Stimulated activated CD8-positive, alpha-beta memory T cell treated with anti-CD3 and anti-CD28 coated beads, Interleukin-4, amount 100 ng/mL, for 1 hour (primary cell): ENCODE measurements at regions not wholly inside any gene's neighbourhood (a gene's known extent, or its start where the extent isn't known, plus 50 kb on each side); places are given as distances from the start of the nearest gene placed in this dataset.

Experiments
- DNase-seq, 2 donors: peaks; one replicate each; pipeline ENCODE4 v3.0.0-alpha.2; 2020; ENCODE audit warnings: low read depth in 2 of 2, low spot score in 1 of 2

DNA sequence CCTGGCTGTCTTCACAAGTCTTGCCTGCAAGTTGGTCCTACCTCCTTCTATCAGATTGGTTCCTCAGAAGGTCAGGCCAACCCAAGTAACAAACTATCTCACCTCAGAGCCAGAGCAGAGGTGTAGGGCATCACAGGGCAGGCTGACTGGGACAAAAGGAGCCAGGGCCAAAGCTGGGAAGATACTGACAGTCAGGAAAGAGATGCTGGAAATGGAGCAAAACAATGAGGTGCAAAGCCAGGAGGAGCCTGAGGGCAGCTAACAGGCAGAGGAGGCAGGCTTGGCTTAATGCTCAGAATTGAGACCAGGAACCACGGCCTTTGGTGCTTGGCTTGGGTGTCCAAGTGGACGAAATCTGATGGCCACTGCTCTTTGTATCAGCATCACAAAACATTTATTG is 68.4 kb upstream of the PNMA1 start:
- DNase-seq, result no peak

- DNase-seq, result no peak
Measured at GRCh38 chr14:73780896-73781295, 66.7 kb upstream of the PNMA1 start.

DNA sequence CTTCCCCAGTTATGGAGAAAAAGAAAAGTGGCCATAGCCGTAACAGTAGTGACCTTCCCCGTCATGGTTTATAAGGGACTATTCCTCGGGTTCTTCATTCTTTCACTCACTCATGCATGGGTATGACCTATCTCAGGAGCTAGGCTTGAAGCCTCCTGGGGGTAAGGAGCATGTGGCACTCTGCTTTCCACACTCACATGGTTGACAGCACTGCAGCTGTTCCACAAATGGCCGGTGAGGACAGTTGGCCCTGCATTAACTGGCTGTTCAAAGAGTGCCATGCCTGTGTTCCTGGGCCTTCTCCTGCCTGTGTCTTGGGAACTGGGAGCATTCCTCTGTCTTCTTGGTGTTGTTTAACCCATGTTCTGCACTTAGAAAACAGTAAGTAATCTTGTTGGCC is 66.2 kb upstream of the PNMA1 start:
- DNase-seq, result no peak

GRCh38 chr14:73778736-73779135 is 64.6 kb upstream of the PNMA1 start:
- DNase-seq, result no peak

DNA sequence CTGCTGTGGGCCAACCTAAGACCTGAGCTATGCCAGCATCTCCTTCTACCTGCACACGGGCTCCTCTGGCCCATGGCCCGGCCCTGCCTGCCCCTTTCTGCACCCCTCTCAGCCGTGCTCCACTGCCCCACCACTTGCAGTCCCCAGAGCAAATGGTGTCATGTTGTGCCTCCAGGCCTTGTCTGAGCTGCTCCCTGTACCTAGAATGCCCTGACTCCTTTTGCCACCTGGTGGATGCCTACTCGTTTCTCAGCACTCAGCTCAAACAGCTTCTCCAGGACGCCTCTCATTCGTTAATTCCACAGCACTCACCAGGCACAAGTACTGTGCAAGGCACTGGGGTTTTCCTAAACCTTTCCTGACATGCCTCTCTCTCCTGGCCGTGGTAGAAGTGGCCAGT is 63.2 kb upstream of the PNMA1 start:
- DNase-seq, result no peak

GRCh38 chr14:73776194-73776537 is 62.0 kb upstream of the PNMA1 start:
- no peak for DNase-seq

DNA sequence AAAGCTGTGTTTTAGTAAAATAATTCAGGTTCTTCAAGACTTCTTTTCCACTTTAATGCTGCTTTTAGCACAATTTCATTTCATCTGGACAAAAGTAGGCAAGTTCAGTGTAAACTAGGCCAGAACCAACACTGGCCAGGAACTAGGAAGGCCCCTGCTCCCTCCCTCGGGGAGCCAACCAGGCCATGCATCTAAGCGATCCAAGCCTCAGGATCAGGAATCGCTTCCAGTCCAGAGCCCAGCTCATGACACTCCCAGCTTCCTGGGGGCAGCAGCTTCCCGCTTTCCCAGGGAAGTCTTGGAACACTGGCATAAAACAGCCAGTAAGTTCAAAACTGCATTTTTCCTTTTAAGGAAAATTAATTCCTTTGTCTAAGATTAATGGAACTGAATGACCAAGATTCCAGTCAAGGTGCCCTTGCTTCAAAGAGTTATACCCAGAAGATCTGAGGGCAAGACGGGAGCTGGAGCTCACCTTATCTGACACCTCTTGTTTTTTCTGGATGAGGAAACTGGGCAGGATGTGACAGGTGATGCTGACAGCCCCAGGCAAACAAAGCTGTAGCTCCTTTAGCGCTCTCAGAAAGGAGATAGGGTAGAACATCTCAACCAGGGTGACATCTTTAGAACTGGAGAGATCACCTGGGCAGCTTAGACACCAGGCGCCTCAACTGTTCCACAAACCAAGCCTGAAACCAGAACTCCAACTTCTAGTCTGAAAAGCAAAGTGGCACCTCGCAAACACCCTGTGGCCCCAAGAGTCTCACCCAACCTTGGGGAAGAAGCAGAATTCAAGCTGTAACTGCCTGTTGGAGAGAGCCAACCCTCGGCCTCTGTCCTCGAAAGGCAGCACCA is 61.4 kb upstream of the PNMA1 start:
- no peak for DNase-seq

- no peak for DNase-seq
Measured at GRCh38 chr14:73774671-73775070, 60.5 kb upstream of the PNMA1 start.

DNA sequence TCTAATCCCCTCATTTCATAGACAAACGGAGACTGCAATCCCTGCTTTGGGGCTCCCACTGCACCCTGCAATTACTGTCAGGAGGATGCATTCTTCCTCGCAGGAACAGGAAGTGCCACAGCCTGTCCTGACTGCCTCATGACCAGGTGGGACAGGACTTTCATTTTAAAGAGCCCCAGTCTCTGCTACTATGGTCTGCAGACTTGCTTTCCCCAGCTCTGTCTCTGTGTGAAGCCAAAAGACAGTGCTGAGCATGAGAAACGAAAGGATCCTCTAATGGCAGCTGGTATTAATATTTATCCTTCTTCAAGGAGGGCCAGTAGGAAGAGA is 60.0 kb upstream of the PNMA1 start:
- no peak for DNase-seq

DNA sequence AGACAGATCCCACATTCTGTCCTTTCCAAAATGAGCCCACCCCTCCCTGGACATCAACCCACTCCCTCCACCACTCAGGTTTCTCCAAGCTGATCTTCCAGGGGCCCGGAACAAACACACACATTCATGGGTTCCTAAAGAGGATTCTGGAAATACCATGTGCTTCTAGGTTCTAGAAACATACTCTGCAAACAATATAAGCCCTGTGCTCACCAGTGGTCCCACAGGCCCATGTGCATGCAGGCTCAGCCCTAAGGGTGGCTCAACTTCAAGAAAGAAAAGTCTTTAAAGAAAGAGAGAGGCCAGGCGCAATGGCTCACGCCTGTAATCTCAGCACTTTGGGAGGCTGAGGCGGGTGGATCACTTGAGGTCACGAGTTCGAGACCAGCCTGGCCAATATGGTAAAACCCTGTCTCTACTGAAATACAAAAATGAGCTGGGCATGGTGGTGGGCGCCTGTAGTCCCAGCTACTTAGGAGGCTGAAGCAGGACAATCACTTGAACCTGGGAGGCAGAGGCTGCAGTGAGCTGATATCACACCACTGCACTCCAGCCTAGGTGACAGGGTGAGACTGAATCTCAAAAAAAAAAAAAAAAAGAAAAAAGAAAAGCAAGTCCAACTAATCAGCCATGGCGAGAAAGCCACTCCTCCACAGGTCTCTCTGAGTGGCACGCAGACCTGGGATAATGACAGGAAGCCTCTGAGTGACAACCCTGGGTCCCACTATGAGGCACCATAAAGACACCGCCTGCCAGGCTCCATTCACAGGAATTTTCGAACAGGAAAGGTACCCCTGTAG is 59.5 kb upstream of the PNMA1 start:
- DNase-seq, result no peak

DNA sequence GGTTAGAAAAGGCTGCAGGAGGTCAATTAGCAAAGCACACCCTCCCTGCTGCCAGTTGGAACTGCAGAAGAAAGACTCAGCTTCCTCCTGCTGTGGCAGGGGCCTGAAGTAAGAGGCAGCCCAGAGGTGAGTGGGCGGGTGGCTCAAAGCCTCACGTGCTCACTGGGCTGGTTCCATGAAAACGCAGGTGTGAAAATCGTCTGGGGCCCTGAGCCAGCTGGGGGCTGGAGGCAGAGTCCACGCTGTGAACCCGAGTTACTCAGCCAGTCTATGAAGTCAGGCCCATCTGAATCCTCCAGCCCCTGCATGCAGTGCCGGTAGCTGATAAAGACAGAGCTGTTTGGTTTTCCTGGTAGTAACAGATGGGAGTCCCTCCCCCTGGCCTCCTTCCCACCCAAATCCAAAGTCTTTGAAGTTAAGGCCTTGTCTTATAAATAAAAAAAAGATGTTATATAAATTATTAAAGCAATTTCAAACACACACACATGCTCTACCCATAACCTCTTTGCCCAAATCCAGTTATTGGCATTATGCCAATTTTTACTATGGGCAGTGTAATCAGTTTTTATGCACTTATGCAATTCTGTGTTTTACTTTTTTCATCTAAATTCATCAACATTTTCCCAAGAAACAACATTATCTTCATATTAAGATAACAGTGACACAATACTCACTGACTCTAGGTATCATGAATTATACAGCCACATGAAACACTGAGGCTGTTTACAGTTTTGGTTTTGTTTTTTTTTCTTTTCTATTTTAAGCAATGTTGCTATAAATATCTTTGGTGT is 57.9 kb upstream of the PNMA1 start:
- DNase-seq, result peak in 1 of 2 donors; percentile 54

DNA sequence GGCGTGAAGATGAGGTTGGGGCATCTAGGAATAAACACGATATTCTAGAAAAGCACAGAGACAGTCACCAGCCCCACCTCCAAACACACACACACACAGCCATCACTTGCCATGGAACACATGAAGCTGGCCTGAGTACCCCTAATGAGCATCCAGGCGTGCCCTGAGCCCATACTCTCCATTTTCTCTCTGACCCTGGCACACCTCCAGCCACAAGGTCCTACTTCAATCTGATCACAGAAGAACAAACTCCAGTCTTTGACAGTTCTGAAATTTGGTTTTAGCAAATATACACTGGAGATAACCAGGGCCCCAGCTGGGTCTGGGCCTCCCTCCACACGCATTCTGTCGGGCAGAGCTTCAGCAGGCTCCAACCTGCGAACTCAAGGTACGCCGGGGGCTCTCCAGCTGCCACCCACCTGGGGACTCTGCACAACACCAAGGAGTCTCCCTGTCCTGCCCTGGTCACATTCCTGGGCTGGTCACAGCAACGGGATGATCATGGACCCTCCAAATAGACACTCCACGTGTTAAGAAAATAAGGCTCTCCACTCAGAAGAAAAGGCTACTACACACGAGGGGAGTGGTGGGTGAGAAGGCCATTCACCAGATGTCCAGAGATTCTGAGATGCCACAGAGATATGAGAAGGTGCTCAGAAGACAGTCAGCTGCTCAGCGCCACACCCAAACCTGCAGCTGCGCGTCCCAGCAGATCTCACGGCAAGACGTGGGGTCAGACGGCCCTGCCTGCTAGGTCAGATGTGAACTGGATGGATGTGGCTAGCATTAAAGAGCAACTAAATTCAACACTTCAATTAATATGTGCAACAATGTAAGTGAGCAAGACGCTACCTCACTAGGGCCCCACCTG is 57.0 kb upstream of the PNMA1 start:
- no peak for DNase-seq

- DNase-seq, result no peak
Measured at GRCh38 chr14:73768107-73768506, 53.9 kb upstream of the PNMA1 start.

DNA sequence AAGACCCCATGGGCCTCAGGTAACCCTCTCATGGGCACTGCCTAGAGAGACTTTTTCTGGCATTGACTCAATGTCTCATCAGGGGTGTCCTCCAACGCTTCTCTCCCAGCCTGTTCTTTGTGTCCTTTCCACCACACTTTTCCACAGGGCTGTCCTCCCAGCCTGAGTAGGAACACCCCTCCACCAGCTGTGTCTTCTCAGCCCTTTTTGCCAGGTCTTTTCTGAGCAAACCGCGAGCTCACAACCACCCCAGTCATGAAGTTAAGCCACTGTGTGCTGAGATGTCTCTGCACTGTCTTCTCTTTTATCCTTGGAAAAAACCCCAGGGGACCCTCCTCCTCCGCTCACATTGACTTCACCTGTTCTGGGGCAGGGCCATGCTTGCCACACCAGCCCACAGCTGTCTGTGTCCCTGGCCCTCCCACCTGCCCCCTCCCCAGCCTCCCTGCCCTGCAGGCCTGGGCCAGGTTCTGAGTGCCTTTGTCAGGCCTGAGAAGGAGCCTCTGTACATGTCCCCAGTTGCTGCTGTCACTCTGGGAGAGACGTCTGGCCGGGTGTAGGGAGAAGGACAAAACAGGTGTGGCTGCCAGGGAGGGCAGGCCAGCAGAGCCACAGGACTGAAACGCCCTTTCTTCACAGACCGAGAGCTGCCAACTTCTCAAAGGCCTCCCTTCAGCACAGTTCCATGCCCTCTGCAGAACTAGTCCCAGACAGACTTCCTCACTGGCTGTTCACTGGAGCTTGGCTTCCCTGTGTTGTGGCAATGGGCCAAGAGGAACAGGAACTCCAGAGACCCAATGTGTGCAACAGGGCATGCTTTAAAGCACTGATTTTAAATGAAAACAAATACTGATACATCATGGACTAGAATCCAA is 50.5 kb upstream of the PNMA1 start:
- no peak for DNase-seq
